Stimulated activated memory B cell treated with anti-CD40 and anti-IgM and Interleukin-4, amounts not matched to agents 10 μg/mL and 1 μg/mL and 100 μg/mL, for 72 hours (primary cell): ENCODE measurements at regions not wholly inside any gene's neighbourhood (a gene's known extent, or its start where the extent isn't known, plus 50 kb on each side); places are given as distances from the start of the nearest gene placed in this dataset.

Source experiments
- ATAC-seq: fragments of 150-1000 bp; cut with Tn5 transposase; 2 replicates; pipeline ENCODE4 v1.10.0; 2021
- H3K27ac Mint-ChIP-seq: one replicate; pipeline ENCODE4 v1.8.0; 2022; ENCODE audit warnings: mild to moderate bottlenecking, mixed read lengths
- H3K27me3 Mint-ChIP-seq: one replicate; pipeline ENCODE4 v1.8.0; 2022; ENCODE audit warnings: mixed read lengths
- H3K36me3 Mint-ChIP-seq: one replicate; pipeline ENCODE4 v1.8.0; 2022; ENCODE audit warnings: mixed read lengths
- H3K4me1 Mint-ChIP-seq: one replicate; pipeline ENCODE4 v1.8.0; 2022; ENCODE audit warnings: mixed read lengths
- H3K4me3 Mint-ChIP-seq: one replicate; pipeline ENCODE4 v1.8.0; 2022; ENCODE audit warnings: mild to moderate bottlenecking, moderate library complexity, mixed read lengths
- H3K9me3 Mint-ChIP-seq: one replicate; pipeline ENCODE4 v1.8.0; 2022; ENCODE audit warnings: mixed read lengths

GRCh38 chr14:31950764-31951637, 126.1 kb upstream of the ARHGAP5 start:
- Mint-ChIP-seq H3K4me3 (no peak overlapping the region), H3K36me3 (no peaks in the 10 kb centered on the region), H3K27ac (no peak overlapping the region), H3K27me3 (no peaks in the 10 kb centered on the region), H3K4me1 (no peaks in the 10 kb centered on the region), H3K9me3 (no peaks in the 10 kb centered on the region)
- no peak for ATAC-seq

- Mint-ChIP-seq H3K4me1 (no peaks in the 10 kb centered on the region), H3K27ac (no peak overlapping the region), H3K27me3 (no peaks in the 10 kb centered on the region), H3K9me3 (no peaks in the 10 kb centered on the region), H3K36me3 (no peaks in the 10 kb centered on the region), H3K4me3 (no peak overlapping the region)
- ATAC-seq: no peak
Observed at GRCh38 chr14:31951638-31951964, 125.5 kb upstream of the ARHGAP5 start.

- Mint-ChIP-seq H3K4me3 (no peak overlapping the region), H3K27me3 (no peaks in the 10 kb centered on the region), H3K9me3 (no peaks in the 10 kb centered on the region), H3K27ac (no peak overlapping the region), H3K36me3 (no peaks in the 10 kb centered on the region), H3K4me1 (no peaks in the 10 kb centered on the region)
- no peak for ATAC-seq
Observed at GRCh38 chr14:31952573-31952972, 124.5 kb upstream of the ARHGAP5 start.

DNA sequence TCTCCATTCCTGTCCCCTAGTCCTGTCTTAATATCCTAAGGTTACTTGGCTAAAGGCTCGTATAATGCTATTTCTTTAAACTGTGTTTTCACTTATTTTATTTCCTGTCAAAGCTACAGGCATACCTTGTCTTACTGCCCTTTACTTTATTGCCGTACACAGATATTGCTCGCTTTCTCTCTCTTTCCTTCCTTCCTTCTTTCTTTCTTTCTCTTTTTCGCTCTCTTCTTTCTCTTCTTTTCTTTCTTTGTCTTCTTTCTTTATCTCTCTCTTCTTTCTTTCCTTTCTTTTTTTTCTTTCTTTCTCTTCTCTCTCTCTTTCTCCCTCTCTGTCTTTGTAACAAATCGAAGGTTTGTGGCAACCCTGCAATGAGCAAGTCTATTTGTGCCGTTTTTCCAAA, 123.9 kb upstream of the ARHGAP5 start:
- Mint-ChIP-seq H3K27ac (no peak overlapping the region), H3K27me3 (no peaks in the 10 kb centered on the region), H3K4me1 (no peaks in the 10 kb centered on the region), H3K9me3 (no peaks in the 10 kb centered on the region), H3K36me3 (no peaks in the 10 kb centered on the region), H3K4me3 (no peak overlapping the region)
- ATAC-seq: no peak

GRCh38 chr14:31954991-31955390, 122.1 kb upstream of the ARHGAP5 start:
- no peaks in the 10 kb centered on the region for H3K36me3 Mint-ChIP-seq
- no peaks in the 10 kb centered on the region for H3K4me1 Mint-ChIP-seq
- no peaks in the 10 kb centered on the region for H3K9me3 Mint-ChIP-seq
- no peak overlapping the region for H3K4me3 Mint-ChIP-seq
- H3K27ac Mint-ChIP-seq: no peak overlapping the region
- H3K27me3 Mint-ChIP-seq: no peaks in the 10 kb centered on the region
- no peak for ATAC-seq

DNA sequence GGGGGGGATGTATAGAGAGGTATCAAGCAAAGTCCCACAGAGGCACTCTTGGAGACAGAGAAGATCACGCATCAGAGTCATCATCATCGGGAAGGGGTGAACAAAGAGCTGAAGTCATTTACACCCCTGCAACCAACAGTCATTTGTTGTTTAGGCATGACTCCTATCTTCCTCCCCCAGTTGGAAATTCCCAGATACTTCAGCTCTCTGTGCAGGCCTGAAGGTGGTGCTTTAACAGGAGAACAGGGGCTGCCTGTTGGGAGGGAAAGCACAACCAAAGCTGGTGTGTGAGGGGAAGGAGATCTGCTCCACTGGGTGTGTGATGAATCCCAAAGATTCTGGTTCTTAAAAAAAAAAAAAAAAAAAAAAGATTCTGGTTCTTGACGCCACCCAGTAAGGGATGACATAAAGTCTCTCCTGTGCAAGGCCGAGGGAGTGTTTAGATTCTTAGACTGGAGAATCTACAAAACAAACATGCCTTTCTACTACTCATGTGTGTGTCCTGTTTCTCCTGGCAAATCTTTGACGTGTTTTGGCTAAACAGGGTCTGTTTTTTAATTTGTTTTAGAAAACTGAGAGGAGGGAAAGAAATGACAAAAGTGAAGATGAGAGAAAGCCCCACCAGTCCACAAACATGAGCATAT, 121.0 kb upstream of the ARHGAP5 start:
- Mint-ChIP-seq H3K4me3 (no peak overlapping the region), H3K27me3 (no peaks in the 10 kb centered on the region), H3K27ac (no peak overlapping the region), H3K9me3 (peaks cover 3% of the 10 kb centered on the region), H3K4me1 (no peaks in the 10 kb centered on the region), H3K36me3 (no peaks in the 10 kb centered on the region)
- ATAC-seq: no peak

- no peak overlapping the region for H3K27ac Mint-ChIP-seq
- no peaks in the 10 kb centered on the region for H3K27me3 Mint-ChIP-seq
- H3K4me3 Mint-ChIP-seq: no peak overlapping the region
- no peak for ATAC-seq
- H3K36me3 Mint-ChIP-seq: no peaks in the 10 kb centered on the region
- no peaks in the 10 kb centered on the region for H3K4me1 Mint-ChIP-seq
- H3K9me3 Mint-ChIP-seq: peaks cover 3% of the 10 kb centered on the region
Observed at GRCh38 chr14:31957565-31957964, 119.5 kb upstream of the ARHGAP5 start.

- Mint-ChIP-seq H3K4me3 (no peak overlapping the region), H3K9me3 (peaks cover 3% of the 10 kb centered on the region), H3K36me3 (no peaks in the 10 kb centered on the region), H3K4me1 (no peaks in the 10 kb centered on the region), H3K27ac (no peak overlapping the region), H3K27me3 (no peaks in the 10 kb centered on the region)
- ATAC-seq: no peak
Observed at GRCh38 chr14:31960039-31960438, 117.1 kb upstream of the ARHGAP5 start.

DNA sequence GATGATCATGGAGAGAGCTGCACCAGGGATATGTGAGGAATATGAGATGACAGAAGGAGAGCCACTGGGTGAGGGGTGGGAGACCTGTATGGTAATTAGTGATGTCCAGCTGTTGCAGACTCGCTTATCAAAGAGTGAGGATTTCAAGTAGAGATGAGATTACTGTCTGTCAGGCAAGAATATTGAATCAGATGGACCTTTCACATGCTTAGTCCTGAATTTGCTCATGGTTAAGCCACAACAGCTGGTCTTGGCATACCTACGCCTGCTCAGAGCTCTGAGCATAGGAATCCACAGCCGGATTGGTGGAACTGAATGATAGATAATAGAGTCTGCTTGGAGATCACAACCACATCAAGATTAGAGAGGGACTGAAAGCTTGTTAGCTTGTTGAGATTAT, 115.2 kb upstream of the ARHGAP5 start:
- no peak overlapping the region for H3K27ac Mint-ChIP-seq
- peaks cover 3% of the 10 kb centered on the region for H3K9me3 Mint-ChIP-seq
- no peaks in the 10 kb centered on the region for H3K36me3 Mint-ChIP-seq
- no peaks in the 10 kb centered on the region for H3K27me3 Mint-ChIP-seq
- H3K4me1 Mint-ChIP-seq: no peaks in the 10 kb centered on the region
- H3K4me3 Mint-ChIP-seq: no peak overlapping the region
- no peak for ATAC-seq

GRCh38 chr14:31962920-31963319, 114.2 kb upstream of the ARHGAP5 start:
- peaks cover 3% of the 10 kb centered on the region for H3K9me3 Mint-ChIP-seq
- no peak overlapping the region for H3K27ac Mint-ChIP-seq
- no peaks in the 10 kb centered on the region for H3K36me3 Mint-ChIP-seq
- H3K4me1 Mint-ChIP-seq: no peaks in the 10 kb centered on the region
- no peak overlapping the region for H3K4me3 Mint-ChIP-seq
- H3K27me3 Mint-ChIP-seq: no peaks in the 10 kb centered on the region
- ATAC-seq: no peak

DNA sequence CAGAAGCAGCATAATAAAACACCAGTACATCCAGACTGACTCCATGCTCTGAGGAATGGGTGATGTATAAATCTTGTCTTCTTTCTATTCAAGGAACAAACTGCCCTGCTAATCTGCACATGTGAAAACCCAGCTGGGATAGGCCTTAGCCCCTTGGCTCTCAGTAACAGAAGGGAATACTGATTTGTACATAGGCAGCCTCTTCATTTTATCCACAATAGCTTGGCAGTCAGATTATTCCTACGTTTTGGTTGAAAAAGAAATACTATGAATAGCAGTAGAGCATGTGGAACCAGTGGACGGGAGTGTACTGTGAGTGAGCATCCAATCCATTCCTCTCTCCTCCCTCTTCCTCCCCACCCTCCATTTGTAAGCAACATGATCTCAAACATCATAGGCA, 113.5 kb upstream of the ARHGAP5 start:
- H3K4me3 Mint-ChIP-seq: no peak overlapping the region
- H3K9me3 Mint-ChIP-seq: peaks cover 3% of the 10 kb centered on the region
- peaks cover 3% of the 10 kb centered on the region for H3K4me1 Mint-ChIP-seq
- no peak overlapping the region for H3K27ac Mint-ChIP-seq
- no peak for ATAC-seq
- H3K27me3 Mint-ChIP-seq: no peaks in the 10 kb centered on the region
- H3K36me3 Mint-ChIP-seq: no peaks in the 10 kb centered on the region

DNA sequence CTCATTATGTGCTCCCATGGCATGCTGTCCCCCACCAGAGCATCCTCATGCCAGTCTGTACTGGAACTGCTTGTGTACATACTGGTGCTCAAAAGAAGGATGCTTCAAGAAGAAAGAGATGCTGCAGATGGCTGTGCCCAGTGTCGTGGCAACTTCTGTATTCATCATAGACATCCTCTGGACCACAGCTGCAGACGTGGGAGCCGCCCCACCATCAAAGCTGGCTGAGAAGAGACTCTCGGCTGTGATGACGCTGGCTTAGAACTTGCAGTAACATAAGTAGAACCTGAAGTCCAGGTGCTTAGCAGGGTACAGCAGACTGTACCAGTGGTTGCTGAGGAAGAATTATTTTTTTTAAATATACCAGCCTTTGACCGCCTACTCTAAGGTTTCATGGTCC, 112.6 kb upstream of the ARHGAP5 start:
- Mint-ChIP-seq H3K36me3 (no peaks in the 10 kb centered on the region), H3K9me3 (peaks cover 3% of the 10 kb centered on the region), H3K27ac (no peak overlapping the region), H3K4me1 (peaks cover 10% of the 10 kb centered on the region), H3K27me3 (no peaks in the 10 kb centered on the region), H3K4me3 (no peak overlapping the region)
- no peak for ATAC-seq

GRCh38 chr14:31965071-31965734, 111.9 kb upstream of the ARHGAP5 start:
- H3K27me3 Mint-ChIP-seq: no peaks in the 10 kb centered on the region
- H3K4me3 Mint-ChIP-seq: no peak overlapping the region
- ATAC-seq: no peak
- H3K27ac Mint-ChIP-seq: no peak overlapping the region
- no peaks in the 10 kb centered on the region for H3K36me3 Mint-ChIP-seq
- peaks cover 3% of the 10 kb centered on the region for H3K9me3 Mint-ChIP-seq
- peaks cover 10% of the 10 kb centered on the region for H3K4me1 Mint-ChIP-seq

- Mint-ChIP-seq H3K4me3 (no peak overlapping the region), H3K9me3 (no peaks in the 10 kb centered on the region)
Observed at GRCh38 chr14:31965735-31966598, 111.1 kb upstream of the ARHGAP5 start.

More at GRCh38 chr14:31965735-31966598, 111.1 kb upstream of the ARHGAP5 start:
- no peaks in the 10 kb centered on the region for H3K27me3 Mint-ChIP-seq
- H3K4me1 Mint-ChIP-seq: peaks cover 10% of the 10 kb centered on the region
- H3K27ac Mint-ChIP-seq: no peak overlapping the region
- no peak for ATAC-seq
- H3K36me3 Mint-ChIP-seq: no peaks in the 10 kb centered on the region
